ENCODE measurements at regions not wholly inside any gene's neighbourhood (a gene's known extent, or its start where the extent isn't known, plus 50 kb on each side); places are given as distances from the start of the nearest gene placed in this dataset.

- Histone ChIP-seq H3K27ac (no peak overlapping the region), H3K36me3 (no peaks in the 10 kb centered on the region), H3K4me3 (no peak overlapping the region), H3K27me3 (no peaks in the 10 kb centered on the region), H3K4me1 (peaks cover 0 to 4% of the 10 kb centered on the region in 2 donors), H3K9me3 (no peaks in the 10 kb centered on the region)
- in situ Hi-C loops (cut with MboI; ENCODE audit: low sequenced_read_pairs in 4 of 4) (no loop called here), intact Hi-C loops (cut with DNase I; ENCODE audit: low total_unique reads) (no loop called here)
- DNase-seq (no peak), ATAC-seq (no peak)
- TF ChIP-seq POLR2A (IDR thresholded peaks at IDR 0.05) (no peak), CTCF (IDR thresholded peaks at IDR 0.05 in 4 of 5, conservative IDR thresholded peaks at IDR 0.05 in 1 of 5) (no peak)
Observed at GRCh38 chr4:184940500-184940899, 77.8 kb upstream of the HELT start.

GRCh38 chr4:184941671-184942418, 76.4 kb upstream of the HELT start:
- no peak overlapping the region for H3K4me3 ChIP-seq
- TF ChIP-seq CTCF (IDR thresholded peaks at IDR 0.05 in 4 of 5, conservative IDR thresholded peaks at IDR 0.05 in 1 of 5) (no peak), POLR2A (IDR thresholded peaks at IDR 0.05) (no peak)
- in situ Hi-C loops (cut with MboI; ENCODE audit: low sequenced_read_pairs in 4 of 4), result no loop called here
- ATAC-seq (no peak), DNase-seq (no peak)
- no peak overlapping the region for H3K27ac ChIP-seq
- no peaks in the 10 kb centered on the region for H3K9me3 ChIP-seq
- H3K4me1 ChIP-seq, result peaks cover 0 to 4% of the 10 kb centered on the region in 2 donors
- intact Hi-C loops (cut with DNase I; ENCODE audit: low total_unique reads), result no loop called here
- H3K27me3 ChIP-seq, result no peaks in the 10 kb centered on the region
- no peaks in the 10 kb centered on the region for H3K36me3 ChIP-seq

DNA sequence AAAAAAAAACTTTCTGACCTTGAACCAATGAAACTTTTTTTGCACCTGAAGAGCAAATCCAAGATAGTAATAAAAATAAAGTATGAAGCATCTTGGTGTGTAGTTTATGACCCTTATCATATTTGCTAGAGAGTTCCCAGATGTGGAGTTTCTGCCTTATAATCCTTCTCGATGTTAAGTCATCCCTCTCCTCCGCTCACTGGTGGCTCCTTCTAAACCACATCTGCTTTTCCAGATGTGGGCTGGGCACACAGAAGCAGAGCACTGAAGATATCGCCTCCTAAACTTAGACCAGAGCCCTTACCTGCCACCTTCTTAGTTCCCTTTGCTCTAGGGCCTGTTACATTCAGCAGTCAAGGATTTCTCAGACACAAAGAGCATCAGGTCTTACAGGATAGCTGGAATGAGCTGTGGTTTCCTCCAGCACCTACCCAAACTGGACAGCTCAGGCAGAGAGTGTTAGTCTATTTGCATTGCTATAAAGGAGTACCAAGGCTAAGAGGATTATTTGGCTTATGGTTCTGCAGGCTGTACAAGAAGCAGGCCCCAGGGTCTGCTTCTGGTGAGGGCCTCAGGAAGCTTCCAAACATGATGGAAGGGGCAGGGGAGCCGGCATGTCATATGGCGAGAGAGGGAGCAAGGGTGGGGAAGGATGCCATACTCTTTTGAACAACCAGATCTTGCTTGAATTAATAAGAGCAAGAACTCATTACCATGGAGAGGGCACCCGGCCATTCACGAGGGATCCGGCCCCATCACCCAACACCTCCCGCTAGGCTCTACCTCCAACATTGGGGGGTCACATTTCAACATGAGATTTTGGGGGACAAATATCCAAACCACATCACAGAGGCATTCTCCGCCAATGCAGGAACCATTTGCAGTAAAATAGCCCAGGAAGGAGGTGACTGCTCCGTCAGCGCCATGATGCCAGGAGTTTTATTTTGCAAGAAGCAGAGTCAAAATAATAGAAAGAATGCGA, 75.6 kb upstream of the HELT start:
- intact Hi-C loops (cut with DNase I; ENCODE audit: low total_unique reads) (no loop called here), in situ Hi-C loops (cut with MboI; ENCODE audit: low sequenced_read_pairs in 4 of 4) (no loop called here)
- H3K9me3 ChIP-seq, result no peaks in the 10 kb centered on the region
- no peak for TF ChIP-seq POLR2A (IDR thresholded peaks at IDR 0.05)
- no peak for TF ChIP-seq CTCF (IDR thresholded peaks at IDR 0.05 in 4 of 5, conservative IDR thresholded peaks at IDR 0.05 in 1 of 5)
- DNase-seq (no peak), ATAC-seq (no peak)
- H3K4me1 ChIP-seq, result no peaks in the 10 kb centered on the region
- H3K27me3 ChIP-seq, result no peaks in the 10 kb centered on the region
- no peak overlapping the region for H3K27ac ChIP-seq
- H3K36me3 ChIP-seq, result no peaks in the 10 kb centered on the region
- H3K4me3 ChIP-seq, result no peak overlapping the region

GRCh38 chr4:184949020-184949419, 69.3 kb upstream of the HELT start:
- Histone ChIP-seq H3K36me3 (no peaks in the 10 kb centered on the region), H3K9me3 (no peaks in the 10 kb centered on the region), H3K27ac (no peak overlapping the region), H3K4me1 (no peaks in the 10 kb centered on the region), H3K4me3 (no peak overlapping the region), H3K27me3 (no peaks in the 10 kb centered on the region)
- intact Hi-C loops (cut with DNase I; ENCODE audit: low total_unique reads) (no loop called here), in situ Hi-C loops (cut with MboI; ENCODE audit: low sequenced_read_pairs in 4 of 4) (no loop called here)
- TF ChIP-seq POLR2A (IDR thresholded peaks at IDR 0.05), result no peak
- ATAC-seq (no peak), DNase-seq (no peak)

Measured in gastrocnemius medialis (tissue), 4 donors.